ENCODE measurements at regions not wholly inside any gene's neighbourhood (a gene's known extent, or its start where the extent isn't known, plus 50 kb on each side); places are given as distances from the start of the nearest gene placed in this dataset.

GRCh38 chr4:63644396-63644795, 764.9 kb downstream of the TECRL start:
- TF ChIP-seq, protein P1, sequence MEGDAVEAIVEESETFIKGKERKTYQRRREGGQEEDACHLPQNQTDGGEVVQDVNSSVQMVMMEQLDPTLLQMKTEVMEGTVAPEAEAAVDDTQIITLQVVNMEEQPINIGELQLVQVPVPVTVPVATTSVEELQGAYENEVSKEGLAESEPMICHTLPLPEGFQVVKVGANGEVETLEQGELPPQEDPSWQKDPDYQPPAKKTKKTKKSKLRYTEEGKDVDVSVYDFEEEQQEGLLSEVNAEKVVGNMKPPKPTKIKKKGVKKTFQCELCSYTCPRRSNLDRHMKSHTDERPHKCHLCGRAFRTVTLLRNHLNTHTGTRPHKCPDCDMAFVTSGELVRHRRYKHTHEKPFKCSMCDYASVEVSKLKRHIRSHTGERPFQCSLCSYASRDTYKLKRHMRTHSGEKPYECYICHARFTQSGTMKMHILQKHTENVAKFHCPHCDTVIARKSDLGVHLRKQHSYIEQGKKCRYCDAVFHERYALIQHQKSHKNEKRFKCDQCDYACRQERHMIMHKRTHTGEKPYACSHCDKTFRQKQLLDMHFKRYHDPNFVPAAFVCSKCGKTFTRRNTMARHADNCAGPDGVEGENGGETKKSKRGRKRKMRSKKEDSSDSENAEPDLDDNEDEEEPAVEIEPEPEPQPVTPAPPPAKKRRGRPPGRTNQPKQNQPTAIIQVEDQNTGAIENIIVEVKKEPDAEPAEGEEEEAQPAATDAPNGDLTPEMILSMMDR (IDR thresholded peaks at IDR 0.05), result no peak
- no peak for TF ChIP-seq POLR2A (IDR thresholded peaks at IDR 0.05)

Data from uterus (tissue), 2 donors.